ENCODE measurements at regions not wholly inside any gene's neighbourhood (a gene's known extent, or its start where the extent isn't known, plus 50 kb on each side); places are given as distances from the start of the nearest gene placed in this dataset.
"Not testable (repeated sequence)": the region's sequence is repeated elsewhere in the genome, so short reads cannot be mapped to it uniquely, and the experiment has no call there.

DNA sequence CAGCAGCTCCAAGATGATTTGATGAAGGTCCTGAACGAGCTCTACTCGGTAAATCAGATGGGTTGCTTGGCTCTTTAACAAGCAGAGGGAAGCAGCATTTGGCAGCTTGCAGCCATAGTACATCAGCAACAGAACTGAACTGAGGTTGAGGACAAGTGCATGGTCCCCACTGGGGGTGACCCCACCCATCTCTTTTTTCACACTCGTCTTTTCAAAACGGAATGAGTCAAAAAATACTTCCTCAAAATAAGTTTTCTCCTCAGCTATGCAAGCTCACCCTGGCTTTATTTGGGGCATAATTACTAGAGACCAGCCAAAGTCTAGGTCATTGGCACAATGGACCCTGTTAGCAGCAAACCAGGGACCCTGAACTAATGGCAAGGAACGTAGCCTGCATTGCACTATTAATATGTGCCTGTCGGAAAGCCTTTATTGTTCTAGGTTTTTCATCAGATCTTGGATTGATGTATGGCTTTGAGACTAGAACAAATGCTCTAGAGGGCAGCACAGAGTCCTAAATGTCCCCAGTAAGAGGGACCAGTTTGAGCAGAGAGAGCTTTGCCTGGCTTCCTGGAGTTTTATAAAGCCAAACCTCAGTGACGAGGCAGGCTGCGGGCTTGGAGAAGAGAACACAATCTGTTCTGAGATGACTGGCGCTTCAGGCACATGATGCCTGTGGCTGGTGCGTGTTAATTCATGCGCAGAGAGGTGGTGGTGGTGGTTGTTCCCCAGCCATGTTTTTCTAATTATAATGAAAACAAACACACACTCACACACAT lies 86.1 kb upstream of the IKBKE start:
- H3K4me3 ChIP-seq; H3K4me3 Mint-ChIP-seq; H3K9me2 ChIP-seq (ENCODE audit: insufficient read depth); H3K27ac ChIP-seq (ENCODE audit: low read depth); H2AFZ ChIP-seq; H3K4me2 ChIP-seq; H3K27me3 Mint-ChIP-seq (ENCODE audit: insufficient read depth, low read depth, poor library complexity); H3F3A ChIP-seq (replicated peaks; ENCODE audit: low read depth); H3K36me3 Mint-ChIP-seq (ENCODE audit: low read depth); H3K36me3 ChIP-seq (ENCODE audit: insufficient read depth); H3K4me1 Mint-ChIP-seq; H3K9me3 Mint-ChIP-seq; H3K4me1 ChIP-seq (ENCODE audit: insufficient read depth); H3K79me2 ChIP-seq (replicated peaks; ENCODE audit: insufficient read depth); H3K27me3 ChIP-seq (ENCODE audit: insufficient read depth); H4K20me1 ChIP-seq (replicated peaks; ENCODE audit: insufficient read depth); H3K27ac Mint-ChIP-seq: not testable (repeated sequence)
- peak; percentile 58 for ATAC-seq
- TF ChIP-seq, protein P1, sequence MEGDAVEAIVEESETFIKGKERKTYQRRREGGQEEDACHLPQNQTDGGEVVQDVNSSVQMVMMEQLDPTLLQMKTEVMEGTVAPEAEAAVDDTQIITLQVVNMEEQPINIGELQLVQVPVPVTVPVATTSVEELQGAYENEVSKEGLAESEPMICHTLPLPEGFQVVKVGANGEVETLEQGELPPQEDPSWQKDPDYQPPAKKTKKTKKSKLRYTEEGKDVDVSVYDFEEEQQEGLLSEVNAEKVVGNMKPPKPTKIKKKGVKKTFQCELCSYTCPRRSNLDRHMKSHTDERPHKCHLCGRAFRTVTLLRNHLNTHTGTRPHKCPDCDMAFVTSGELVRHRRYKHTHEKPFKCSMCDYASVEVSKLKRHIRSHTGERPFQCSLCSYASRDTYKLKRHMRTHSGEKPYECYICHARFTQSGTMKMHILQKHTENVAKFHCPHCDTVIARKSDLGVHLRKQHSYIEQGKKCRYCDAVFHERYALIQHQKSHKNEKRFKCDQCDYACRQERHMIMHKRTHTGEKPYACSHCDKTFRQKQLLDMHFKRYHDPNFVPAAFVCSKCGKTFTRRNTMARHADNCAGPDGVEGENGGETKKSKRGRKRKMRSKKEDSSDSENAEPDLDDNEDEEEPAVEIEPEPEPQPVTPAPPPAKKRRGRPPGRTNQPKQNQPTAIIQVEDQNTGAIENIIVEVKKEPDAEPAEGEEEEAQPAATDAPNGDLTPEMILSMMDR (conservative IDR thresholded peaks at IDR 0.05; ENCODE audit: low read depth in 2 of 2), result peak; percentile 45 to 48
- peak; percentile 52 for DNase-seq (ENCODE audit: low spot score)

DNA sequence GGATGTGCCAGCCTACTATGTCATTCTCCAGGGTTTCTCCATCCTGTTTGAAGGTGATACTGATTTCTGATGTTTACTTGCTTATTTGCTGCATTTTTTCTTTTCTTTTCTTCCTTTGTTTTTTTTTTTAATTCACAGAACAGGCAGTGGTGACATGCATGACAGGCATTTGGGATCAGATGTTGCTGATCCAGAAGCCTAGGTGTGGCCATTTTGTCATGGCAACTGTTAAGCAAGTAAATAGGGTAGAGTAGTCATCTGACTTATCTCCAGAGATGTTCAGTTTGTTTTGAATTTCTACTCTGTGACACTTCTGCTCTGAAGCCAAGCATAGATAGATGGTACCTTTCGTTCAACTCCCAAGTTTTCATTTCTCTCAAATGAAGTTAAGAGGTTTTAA lies 85.4 kb upstream of the IKBKE start:
- not testable (repeated sequence) for H3K79me2 ChIP-seq (replicated peaks; ENCODE audit: insufficient read depth); H3K9me3 Mint-ChIP-seq; H3K4me1 Mint-ChIP-seq; H3K4me3 ChIP-seq; H3F3A ChIP-seq (replicated peaks; ENCODE audit: low read depth); H3K4me2 ChIP-seq; H3K27ac ChIP-seq (ENCODE audit: low read depth); H3K36me3 ChIP-seq (ENCODE audit: insufficient read depth); H3K27ac Mint-ChIP-seq; H3K4me1 ChIP-seq (ENCODE audit: insufficient read depth); H2AFZ ChIP-seq; ATAC-seq; H3K27me3 ChIP-seq (ENCODE audit: insufficient read depth); H4K20me1 ChIP-seq (replicated peaks; ENCODE audit: insufficient read depth); H3K4me3 Mint-ChIP-seq; H3K27me3 Mint-ChIP-seq (ENCODE audit: insufficient read depth, low read depth, poor library complexity); H3K36me3 Mint-ChIP-seq (ENCODE audit: low read depth); DNase-seq (ENCODE audit: low spot score); H3K9me2 ChIP-seq (ENCODE audit: insufficient read depth)

DNA sequence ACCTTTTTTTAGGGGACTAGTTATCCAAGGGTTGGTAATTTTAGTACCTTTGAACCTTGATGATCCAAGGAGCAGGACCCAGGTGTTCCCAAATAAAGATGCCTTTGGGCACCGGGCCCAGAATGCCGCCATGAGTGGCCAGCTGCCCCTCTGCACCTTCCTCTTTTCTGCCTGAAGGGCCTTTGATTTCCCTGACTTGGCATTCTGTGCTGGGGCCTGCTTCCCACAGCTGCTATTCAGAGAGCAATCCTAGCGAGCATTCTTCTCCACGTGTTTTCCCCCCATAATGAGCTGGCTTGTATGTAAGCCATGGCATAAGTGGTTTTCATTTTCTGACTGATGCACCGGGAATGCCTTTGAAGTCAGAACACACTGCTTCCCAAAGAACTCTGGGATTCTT lies 82.6 kb upstream of the IKBKE start:
- not testable (repeated sequence) for H3K4me3 ChIP-seq; H2AFZ ChIP-seq; H3K36me3 Mint-ChIP-seq (ENCODE audit: low read depth); H3K4me1 ChIP-seq (ENCODE audit: insufficient read depth); H3K27ac Mint-ChIP-seq; H3K9me3 Mint-ChIP-seq; H3K4me2 ChIP-seq; H3K4me1 Mint-ChIP-seq; H3K79me2 ChIP-seq (replicated peaks; ENCODE audit: insufficient read depth); ATAC-seq; DNase-seq (ENCODE audit: low spot score); H3K27me3 Mint-ChIP-seq (ENCODE audit: insufficient read depth, low read depth, poor library complexity); H3K36me3 ChIP-seq (ENCODE audit: insufficient read depth); H3K27me3 ChIP-seq (ENCODE audit: insufficient read depth); H4K20me1 ChIP-seq (replicated peaks; ENCODE audit: insufficient read depth); H3K27ac ChIP-seq (ENCODE audit: low read depth); H3F3A ChIP-seq (replicated peaks; ENCODE audit: low read depth); H3K9me2 ChIP-seq (ENCODE audit: insufficient read depth); H3K4me3 Mint-ChIP-seq

DNA sequence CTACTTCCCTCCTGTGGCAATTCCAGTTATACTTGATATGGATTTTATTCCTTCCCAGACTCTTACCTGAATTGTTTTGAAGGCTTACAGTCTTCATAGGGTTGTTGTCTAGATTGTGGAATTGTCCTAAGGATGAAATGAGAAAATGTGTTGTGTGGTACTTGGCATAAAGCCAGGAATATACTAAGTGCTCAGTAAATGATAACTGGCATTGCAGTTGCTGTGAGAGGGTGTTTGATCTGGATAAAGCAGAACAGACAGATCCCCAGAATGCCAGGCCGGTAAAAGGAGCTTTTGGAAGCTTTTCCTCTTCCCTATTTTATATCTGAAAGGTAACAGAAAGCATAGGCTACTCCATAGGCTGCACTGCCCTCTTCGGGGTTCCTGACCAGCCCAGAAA lies 78.4 kb upstream of the IKBKE start:
- not testable (repeated sequence) for ATAC-seq

DNA sequence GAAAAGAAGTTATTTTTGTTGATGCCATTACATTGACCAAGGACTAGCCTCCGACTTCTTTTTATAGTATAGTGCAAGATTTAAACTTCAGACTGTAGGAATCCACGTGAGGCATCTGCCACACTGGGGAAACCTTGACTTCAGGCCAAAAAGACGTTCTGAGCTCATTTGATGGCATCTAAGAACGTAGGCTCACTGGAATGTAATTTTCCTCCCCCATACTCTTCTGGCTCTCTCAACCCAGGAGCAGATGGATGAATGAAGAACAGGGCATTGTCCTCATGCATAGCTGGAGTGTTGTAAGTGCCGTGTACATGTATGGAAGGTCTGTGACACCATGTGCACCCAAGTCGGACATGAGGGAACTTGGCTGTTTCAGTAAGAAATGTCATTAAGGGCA lies 72.8 kb upstream of the IKBKE start:
- not testable (repeated sequence) for H2AFZ ChIP-seq; H4K20me1 ChIP-seq (replicated peaks; ENCODE audit: insufficient read depth); DNase-seq (ENCODE audit: low spot score); H3K27ac Mint-ChIP-seq; H3F3A ChIP-seq (replicated peaks; ENCODE audit: low read depth); H3K27me3 ChIP-seq (ENCODE audit: insufficient read depth); H3K4me3 Mint-ChIP-seq; H3K79me2 ChIP-seq (replicated peaks; ENCODE audit: insufficient read depth); H3K27me3 Mint-ChIP-seq (ENCODE audit: insufficient read depth, low read depth, poor library complexity); H3K36me3 Mint-ChIP-seq (ENCODE audit: low read depth); H3K4me3 ChIP-seq; H3K27ac ChIP-seq (ENCODE audit: low read depth); H3K4me1 Mint-ChIP-seq; H3K9me2 ChIP-seq (ENCODE audit: insufficient read depth); H3K4me2 ChIP-seq; H3K36me3 ChIP-seq (ENCODE audit: insufficient read depth); H3K4me1 ChIP-seq (ENCODE audit: insufficient read depth); ATAC-seq; H3K9me3 Mint-ChIP-seq

More for the DNA sequence above, 78.4 kb upstream of the IKBKE start:
- H3K27ac Mint-ChIP-seq; H2AFZ ChIP-seq; H3K9me2 ChIP-seq (ENCODE audit: insufficient read depth); H3K27ac ChIP-seq (ENCODE audit: low read depth); H3K4me3 Mint-ChIP-seq; H3K4me3 ChIP-seq; H3K36me3 Mint-ChIP-seq (ENCODE audit: low read depth); H3K27me3 Mint-ChIP-seq (ENCODE audit: insufficient read depth, low read depth, poor library complexity); H3K4me2 ChIP-seq; H3K4me1 ChIP-seq (ENCODE audit: insufficient read depth); H3K79me2 ChIP-seq (replicated peaks; ENCODE audit: insufficient read depth); H4K20me1 ChIP-seq (replicated peaks; ENCODE audit: insufficient read depth); H3F3A ChIP-seq (replicated peaks; ENCODE audit: low read depth); DNase-seq (ENCODE audit: low spot score); H3K9me3 Mint-ChIP-seq; H3K36me3 ChIP-seq (ENCODE audit: insufficient read depth); H3K4me1 Mint-ChIP-seq; H3K27me3 ChIP-seq (ENCODE audit: insufficient read depth): not testable (repeated sequence)

DNA sequence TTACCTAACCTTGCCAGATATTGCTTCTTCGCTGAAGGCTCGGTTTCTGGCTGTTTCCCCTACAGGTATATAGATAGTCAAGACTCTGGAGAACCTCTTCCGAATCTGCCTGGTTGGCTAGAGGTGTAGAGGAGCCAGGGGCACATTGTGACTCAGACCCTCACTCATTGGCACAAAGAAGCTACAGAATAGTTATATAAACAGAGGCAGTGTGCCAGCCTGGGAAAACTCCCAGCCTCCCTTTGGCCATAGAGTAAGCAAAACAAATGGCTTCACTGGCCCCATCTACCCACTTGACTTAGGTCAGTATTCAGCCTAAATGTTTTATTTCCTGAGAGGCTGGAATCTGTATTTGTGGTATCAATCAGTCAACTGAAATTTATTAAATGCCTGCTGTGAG lies 72.0 kb upstream of the IKBKE start:
- not testable (repeated sequence) for H3K79me2 ChIP-seq (replicated peaks; ENCODE audit: insufficient read depth); H3K4me2 ChIP-seq; H3K4me1 Mint-ChIP-seq; H3K27ac ChIP-seq (ENCODE audit: low read depth); ATAC-seq; H3K36me3 ChIP-seq (ENCODE audit: insufficient read depth); H3K9me2 ChIP-seq (ENCODE audit: insufficient read depth); H3K27ac Mint-ChIP-seq; DNase-seq (ENCODE audit: low spot score); H3K27me3 Mint-ChIP-seq (ENCODE audit: insufficient read depth, low read depth, poor library complexity); H3K9me3 Mint-ChIP-seq; H2AFZ ChIP-seq; H3K4me3 Mint-ChIP-seq; H3K4me1 ChIP-seq (ENCODE audit: insufficient read depth); H3K4me3 ChIP-seq; H3K36me3 Mint-ChIP-seq (ENCODE audit: low read depth); H3K27me3 ChIP-seq (ENCODE audit: insufficient read depth); H4K20me1 ChIP-seq (replicated peaks; ENCODE audit: insufficient read depth); H3F3A ChIP-seq (replicated peaks; ENCODE audit: low read depth)

Measured in GM23338 (cell line).